ENCODE measurements at regions not wholly inside any gene's neighbourhood (a gene's known extent, or its start where the extent isn't known, plus 50 kb on each side); places are given as distances from the start of the nearest gene placed in this dataset.

GRCh38 chr6:67633058-67633457 is 1002.0 kb upstream of the ADGRB3 start:
- no peaks in the 10 kb centered on the region for H3K4me1 ChIP-seq (ENCODE audit: control insufficient read depth, insufficient read depth, low read length)
- no peaks in the 10 kb centered on the region for H3K4me1 Mint-ChIP-seq
- H3K9me3 ChIP-seq (ENCODE audit: control insufficient read depth, insufficient read depth, low read length), result peaks cover 7% of the 10 kb centered on the region
- WGBS (ENCODE audit: insufficient coverage), result no CpG with 5 or more reads among the region's 3 CpGs
- no peak overlapping the region for H3K27ac ChIP-seq (ENCODE audit: low read length)
- DNase-seq (no peak), ATAC-seq (no peak)
- peaks cover 6% of the 10 kb centered on the region for H3K36me3 Mint-ChIP-seq
- H3K36me3 ChIP-seq (ENCODE audit: control insufficient read depth, insufficient read depth, low read length), result no peaks in the 10 kb centered on the region
- H3K4me3 ChIP-seq (ENCODE audit: low read length), result no peak overlapping the region
- H3K9me3 Mint-ChIP-seq, result peaks cover 13 to 16% of the 10 kb centered on the region in 2 donors
- no peaks in the 10 kb centered on the region for H3K27me3 Mint-ChIP-seq (ENCODE audit: low read depth in 2 of 2)
- no peak overlapping the region for H3K4me3 Mint-ChIP-seq
- H3K27ac Mint-ChIP-seq, result no peak overlapping the region
- H3K27me3 ChIP-seq (ENCODE audit: control insufficient read depth, insufficient read depth, low read length), result no peaks in the 10 kb centered on the region
- intact Hi-C loops (cut with micrococcal nuclease), result no loop called here
- no peak for TF ChIP-seq CTCF (IDR thresholded peaks at IDR 0.05)

GRCh38 chr6:67630146-67630545 is 1004.9 kb upstream of the ADGRB3 start:
- Mint-ChIP-seq H3K9me3 (peaks cover 11 to 15% of the 10 kb centered on the region in 2 donors), H3K27me3 (ENCODE audit: low read depth in 2 of 2) (no peaks in the 10 kb centered on the region), H3K4me3 (no peak overlapping the region), H3K4me1 (no peaks in the 10 kb centered on the region), H3K27ac (no peak overlapping the region), H3K36me3 (peaks cover 6% of the 10 kb centered on the region)
- 0% methylated on average over 1 of the region's 2 CpGs for WGBS (ENCODE audit: insufficient coverage)
- Histone ChIP-seq H3K27me3 (ENCODE audit: control insufficient read depth, insufficient read depth, low read length) (no peaks in the 10 kb centered on the region), H3K4me1 (ENCODE audit: control insufficient read depth, insufficient read depth, low read length) (no peaks in the 10 kb centered on the region), H3K9me3 (ENCODE audit: control insufficient read depth, insufficient read depth, low read length) (peaks cover 11% of the 10 kb centered on the region), H3K36me3 (ENCODE audit: control insufficient read depth, insufficient read depth, low read length) (no peaks in the 10 kb centered on the region), H3K27ac (ENCODE audit: low read length) (no peak overlapping the region), H3K4me3 (ENCODE audit: low read length) (no peak overlapping the region)
- TF ChIP-seq CTCF (IDR thresholded peaks at IDR 0.05), result no peak
- DNase-seq (no peak), ATAC-seq (no peak)
- intact Hi-C loops (cut with micrococcal nuclease), result no loop called here

- Mint-ChIP-seq H3K27ac (no peak overlapping the region), H3K36me3 (peaks cover 6% of the 10 kb centered on the region), H3K4me3 (no peak overlapping the region), H3K9me3 (peaks cover 10 to 11% of the 10 kb centered on the region in 2 donors), H3K27me3 (ENCODE audit: low read depth in 2 of 2) (no peaks in the 10 kb centered on the region), H3K4me1 (no peaks in the 10 kb centered on the region)
- H3K36me3 ChIP-seq (ENCODE audit: control insufficient read depth, insufficient read depth, low read length), result no peaks in the 10 kb centered on the region
- intact Hi-C loops (cut with micrococcal nuclease), result no loop called here
- no peak overlapping the region for H3K4me3 ChIP-seq (ENCODE audit: low read length)
- no peaks in the 10 kb centered on the region for H3K27me3 ChIP-seq (ENCODE audit: control insufficient read depth, insufficient read depth, low read length)
- TF ChIP-seq CTCF (IDR thresholded peaks at IDR 0.05), result no peak
- no peak for DNase-seq
- no peak overlapping the region for H3K27ac ChIP-seq (ENCODE audit: low read length)
- H3K9me3 ChIP-seq (ENCODE audit: control insufficient read depth, insufficient read depth, low read length), result peaks cover 6% of the 10 kb centered on the region
- no peaks in the 10 kb centered on the region for H3K4me1 ChIP-seq (ENCODE audit: control insufficient read depth, insufficient read depth, low read length)
- ATAC-seq, result no peak
These were observed 1005.8 kb upstream of the ADGRB3 start for GRCh38 chr6:67629258-67629657.

- H3K4me1 ChIP-seq (ENCODE audit: control insufficient read depth, insufficient read depth, low read length), result no peaks in the 10 kb centered on the region
- no peak overlapping the region for H3K27ac ChIP-seq (ENCODE audit: low read length)
- Mint-ChIP-seq H3K9me3 (peaks cover 12 to 25% of the 10 kb centered on the region in 2 donors), H3K27me3 (ENCODE audit: low read depth in 2 of 2) (no peaks in the 10 kb centered on the region), H3K4me3 (no peak overlapping the region), H3K4me1 (no peaks in the 10 kb centered on the region), H3K36me3 (peaks cover under 1% of the 10 kb centered on the region), H3K27ac (no peak overlapping the region)
- H3K9me3 ChIP-seq (ENCODE audit: control insufficient read depth, insufficient read depth, low read length), result no peaks in the 10 kb centered on the region
- DNase-seq (no peak), ATAC-seq (no peak)
- WGBS (ENCODE audit: insufficient coverage), result 100% methylated on average over 2 of the region's 7 CpGs
- intact Hi-C loops (cut with micrococcal nuclease), result no loop called here
- no peak for TF ChIP-seq CTCF (IDR thresholded peaks at IDR 0.05)
- no peaks in the 10 kb centered on the region for H3K27me3 ChIP-seq (ENCODE audit: control insufficient read depth, insufficient read depth, low read length)
- H3K4me3 ChIP-seq (ENCODE audit: low read length), result no peak overlapping the region
- H3K36me3 ChIP-seq (ENCODE audit: control insufficient read depth, insufficient read depth, low read length), result no peaks in the 10 kb centered on the region
These were observed 1019.3 kb upstream of the ADGRB3 start for GRCh38 chr6:67615796-67616195.
